ENCODE measurements at regions not wholly inside any gene's neighbourhood (a gene's known extent, or its start where the extent isn't known, plus 50 kb on each side); places are given as distances from the start of the nearest gene placed in this dataset.
"Not testable (repeated sequence)": the region's sequence is repeated elsewhere in the genome, so short reads cannot be mapped to it uniquely, and the experiment has no call there.

DNA sequence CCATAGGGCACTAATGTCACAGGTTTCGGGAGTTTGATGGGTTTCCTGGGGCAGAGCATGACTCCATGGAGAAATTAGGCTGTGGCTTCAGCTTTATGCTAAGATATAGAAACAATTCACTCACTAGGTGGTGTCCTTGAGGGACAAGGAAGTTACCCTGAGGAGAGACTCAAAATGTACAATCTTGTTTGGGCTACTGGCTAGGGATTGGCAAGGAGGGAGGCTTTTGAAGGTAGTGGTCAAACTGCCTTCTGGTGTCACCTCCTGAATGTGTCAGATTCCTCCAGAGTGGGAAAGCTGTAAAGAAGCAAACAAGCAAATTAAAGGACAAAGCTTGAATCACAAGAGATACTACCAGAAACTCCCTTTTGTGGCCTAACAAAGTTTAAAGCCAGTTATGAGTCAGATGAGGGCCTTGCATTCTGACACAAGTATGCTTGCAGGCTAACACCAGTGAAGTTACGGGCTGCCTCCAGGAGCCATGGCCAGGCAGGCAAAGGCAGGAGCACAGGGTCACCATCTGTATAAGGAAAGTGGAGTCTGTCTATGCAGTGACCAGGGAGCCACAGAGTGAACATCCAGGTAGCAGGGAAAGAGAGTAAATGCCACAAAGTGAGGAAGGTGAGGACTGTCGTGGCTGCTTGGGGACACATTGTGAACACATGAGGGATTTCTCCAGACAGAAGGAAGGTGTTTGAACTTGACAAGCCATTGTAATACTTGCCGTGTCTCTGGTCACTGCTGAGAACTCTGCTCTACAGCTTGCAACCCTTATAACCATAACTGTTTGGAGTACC is 107.7 kb upstream of the DTNBP1 start:
- DNase-seq, result peak; percentile 12
- in situ Hi-C loops (cut with MboI; ENCODE audit: low pct_unique_long_range_greater_than_20kb, low sequenced_read_pairs), result no loop called here

GRCh38 chr6:15769511-15770018 is 106.7 kb upstream of the DTNBP1 start:
- DNase-seq, result no peak

DNA sequence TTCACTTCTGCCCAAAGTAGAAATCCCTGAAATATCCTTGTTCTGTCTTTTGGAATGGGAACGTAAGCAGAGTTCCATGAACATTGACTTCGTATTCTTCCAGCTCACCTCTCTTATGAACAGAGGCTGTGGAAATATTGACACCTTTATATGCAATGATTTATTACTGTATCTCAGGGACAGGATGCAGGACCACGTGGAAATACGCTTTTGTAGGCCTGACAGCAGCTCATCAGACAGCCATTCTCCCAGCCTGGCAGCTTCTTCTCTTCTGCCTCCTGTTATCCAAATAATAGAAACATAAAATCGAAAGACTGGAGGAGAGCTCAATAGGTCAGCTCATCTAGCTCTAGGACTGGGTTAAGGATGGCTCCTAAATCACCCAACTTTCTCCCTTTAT is 106.2 kb upstream of the DTNBP1 start:
- DNase-seq, result no peak
- in situ Hi-C loops (cut with MboI; ENCODE audit: low pct_unique_long_range_greater_than_20kb, low sequenced_read_pairs), result no loop called here

More at GRCh38 chr6:15769511-15770018, 106.7 kb upstream of the DTNBP1 start:
- in situ Hi-C loops (cut with MboI; ENCODE audit: low pct_unique_long_range_greater_than_20kb, low sequenced_read_pairs), result no loop called here

- DNase-seq, result no peak
These were observed 101.0 kb upstream of the DTNBP1 start for GRCh38 chr6:15763837-15764236.

GRCh38 chr6:15763364-15763763 is 100.5 kb upstream of the DTNBP1 start:
- in situ Hi-C loops (cut with MboI; ENCODE audit: low pct_unique_long_range_greater_than_20kb, low sequenced_read_pairs), result no loop called here
- DNase-seq, result no peak

More at GRCh38 chr6:15763837-15764236, 101.0 kb upstream of the DTNBP1 start:
- in situ Hi-C loops (cut with MboI; ENCODE audit: low pct_unique_long_range_greater_than_20kb, low sequenced_read_pairs), result no loop called here

GRCh38 chr6:15761045-15761502 is 98.2 kb upstream of the DTNBP1 start:
- DNase-seq, result no peak
- in situ Hi-C loops (cut with MboI; ENCODE audit: low pct_unique_long_range_greater_than_20kb, low sequenced_read_pairs), result no loop called here

- in situ Hi-C loops (cut with MboI; ENCODE audit: low pct_unique_long_range_greater_than_20kb, low sequenced_read_pairs), result no loop called here
- no peak for DNase-seq
These were observed 95.9 kb upstream of the DTNBP1 start for GRCh38 chr6:15758631-15759215.

DNA sequence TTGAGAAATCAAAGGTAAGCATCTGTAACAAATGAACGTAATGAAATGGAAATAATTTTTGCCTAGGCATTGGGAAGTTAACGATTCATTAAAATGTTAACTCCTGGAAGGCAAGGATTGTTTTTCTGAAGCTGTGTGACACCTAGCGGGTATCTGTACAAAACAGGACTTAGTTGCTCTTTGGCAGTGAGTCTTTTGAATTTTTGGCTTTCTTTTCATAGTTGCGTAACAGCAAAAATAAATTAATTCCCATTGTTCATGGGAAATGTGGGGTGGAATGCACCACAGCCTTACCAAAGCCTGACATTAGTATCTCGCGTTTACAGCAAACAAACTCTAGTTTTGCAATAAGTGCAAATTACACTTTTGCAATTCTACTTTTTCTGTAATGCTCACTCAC is 92.7 kb upstream of the DTNBP1 start:
- DNase-seq, result no peak
- in situ Hi-C loops (cut with MboI; ENCODE audit: low pct_unique_long_range_greater_than_20kb, low sequenced_read_pairs), result no loop called here

- in situ Hi-C loops (cut with MboI; ENCODE audit: low pct_unique_long_range_greater_than_20kb, low sequenced_read_pairs), result no loop called here
These were observed 91.9 kb upstream of the DTNBP1 start for GRCh38 chr6:15754706-15755079.

DNA sequence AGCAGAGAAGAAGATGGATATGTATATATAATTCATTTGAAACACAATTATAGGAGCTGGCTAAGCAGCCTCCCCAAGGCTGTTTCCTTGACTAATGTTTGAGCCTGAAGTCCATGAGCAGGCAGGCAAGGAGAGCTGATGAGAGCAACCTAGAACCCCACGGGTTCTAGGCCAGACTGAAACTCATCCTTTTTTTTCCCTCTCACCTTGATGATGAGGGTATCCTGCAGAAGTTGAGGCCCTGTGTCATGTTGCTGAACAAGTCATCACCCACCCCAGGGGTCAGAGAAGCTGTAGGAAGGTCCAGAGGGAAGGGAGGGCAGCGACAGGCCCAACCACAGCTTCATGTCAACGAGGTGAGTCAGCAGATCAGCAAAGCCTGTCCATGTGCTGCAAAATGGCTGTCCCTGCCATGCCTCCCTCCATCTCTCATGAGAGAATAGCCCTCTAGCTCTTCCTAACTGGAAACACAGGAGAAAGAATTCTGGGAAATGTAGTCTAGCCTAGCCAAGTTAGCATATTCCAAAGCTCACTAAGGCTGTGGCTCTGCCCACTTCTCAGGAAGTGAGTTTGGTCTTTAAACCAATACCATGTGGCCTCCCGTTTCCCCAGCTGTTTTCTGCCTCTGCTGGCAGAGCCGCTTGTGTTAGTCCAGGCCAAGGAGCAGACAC is 91.3 kb upstream of the DTNBP1 start:
- DNase-seq, result peak; percentile 21
- in situ Hi-C loops (cut with MboI; ENCODE audit: low pct_unique_long_range_greater_than_20kb, low sequenced_read_pairs), result no loop called here

More at GRCh38 chr6:15754706-15755079, 91.9 kb upstream of the DTNBP1 start:
- no peak for DNase-seq

DNA sequence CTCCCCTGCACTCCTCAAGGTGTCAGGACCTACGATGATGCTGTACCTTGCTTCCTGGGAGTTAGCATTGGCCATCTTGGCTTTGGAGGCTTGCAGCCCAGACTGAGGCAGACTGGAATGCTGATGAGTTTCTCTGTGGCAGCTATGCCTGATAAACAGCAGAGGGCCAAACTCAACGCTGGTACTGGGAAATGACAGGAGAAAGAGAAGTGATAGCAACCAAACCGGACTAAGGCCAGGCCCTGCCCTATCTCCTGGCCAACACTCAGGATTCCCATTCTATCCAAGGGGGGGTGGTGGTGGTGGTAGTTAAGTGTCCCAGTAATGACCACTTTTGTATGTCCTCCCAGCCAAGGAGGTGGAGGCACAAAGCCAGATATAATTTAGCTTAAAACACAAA is 90.0 kb upstream of the DTNBP1 start:
- in situ Hi-C loops (cut with MboI; ENCODE audit: low pct_unique_long_range_greater_than_20kb, low sequenced_read_pairs), result no loop called here
- no peak for DNase-seq

DNA sequence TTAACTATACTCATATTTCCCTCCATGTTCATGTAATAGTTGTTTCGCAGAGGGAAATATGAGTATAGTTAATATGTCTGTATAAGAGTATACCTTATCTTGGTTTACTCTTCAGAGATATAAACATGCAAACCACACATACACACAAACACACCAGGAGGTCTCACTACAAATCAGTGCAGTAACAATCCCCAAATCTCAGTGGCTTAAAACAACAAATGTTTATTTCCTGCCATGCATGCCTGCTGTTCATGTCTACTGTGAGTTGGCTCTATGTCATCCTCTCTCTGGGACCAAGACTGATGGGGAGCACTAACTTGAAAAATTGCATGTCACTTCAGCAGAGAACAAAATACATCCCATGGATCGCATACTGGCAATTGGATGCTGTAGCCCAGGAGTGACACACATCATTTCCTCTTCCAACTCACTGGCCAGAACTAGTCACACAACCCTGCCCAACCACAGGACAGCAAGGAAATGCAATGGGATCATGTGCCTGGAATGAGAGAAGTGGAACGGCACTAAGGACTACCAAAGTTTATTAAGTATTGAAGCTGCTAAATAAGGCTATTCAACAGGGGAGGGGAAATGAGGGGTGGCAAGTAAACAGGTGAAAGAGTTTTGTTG is 89.0 kb upstream of the DTNBP1 start:
- no peak for DNase-seq
- in situ Hi-C loops (cut with MboI; ENCODE audit: low pct_unique_long_range_greater_than_20kb, low sequenced_read_pairs), result no loop called here

DNA sequence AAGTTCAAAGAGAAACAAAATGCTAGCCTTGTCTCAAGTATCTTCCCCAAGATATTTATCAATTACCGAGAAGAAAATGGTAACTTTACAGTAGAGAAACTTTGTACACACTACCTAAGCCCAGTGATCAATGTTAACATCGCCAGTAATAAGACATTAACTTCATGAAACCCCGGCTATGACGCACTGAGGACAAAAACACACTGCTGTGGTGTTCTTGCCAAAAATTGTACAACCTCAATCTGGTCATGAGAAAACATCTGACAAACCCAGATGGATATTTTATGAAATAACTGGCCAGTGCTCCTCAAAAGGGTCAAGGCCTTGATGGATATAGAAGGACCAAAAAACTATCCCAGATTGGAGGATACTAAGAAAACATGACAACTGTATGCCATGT is 85.5 kb upstream of the DTNBP1 start:
- in situ Hi-C loops (cut with MboI; ENCODE audit: low pct_unique_long_range_greater_than_20kb, low sequenced_read_pairs), result no loop called here

GRCh38 chr6:15747354-15747883 is 84.6 kb upstream of the DTNBP1 start:
- in situ Hi-C loops (cut with MboI; ENCODE audit: low pct_unique_long_range_greater_than_20kb, low sequenced_read_pairs), result no loop called here
- no peak for DNase-seq

More for the DNA sequence above, 85.5 kb upstream of the DTNBP1 start:
- no peak for DNase-seq

- DNase-seq, result no peak
- in situ Hi-C loops (cut with MboI; ENCODE audit: low pct_unique_long_range_greater_than_20kb, low sequenced_read_pairs), result no loop called here
These were observed 83.0 kb upstream of the DTNBP1 start for GRCh38 chr6:15745781-15746180.

DNA sequence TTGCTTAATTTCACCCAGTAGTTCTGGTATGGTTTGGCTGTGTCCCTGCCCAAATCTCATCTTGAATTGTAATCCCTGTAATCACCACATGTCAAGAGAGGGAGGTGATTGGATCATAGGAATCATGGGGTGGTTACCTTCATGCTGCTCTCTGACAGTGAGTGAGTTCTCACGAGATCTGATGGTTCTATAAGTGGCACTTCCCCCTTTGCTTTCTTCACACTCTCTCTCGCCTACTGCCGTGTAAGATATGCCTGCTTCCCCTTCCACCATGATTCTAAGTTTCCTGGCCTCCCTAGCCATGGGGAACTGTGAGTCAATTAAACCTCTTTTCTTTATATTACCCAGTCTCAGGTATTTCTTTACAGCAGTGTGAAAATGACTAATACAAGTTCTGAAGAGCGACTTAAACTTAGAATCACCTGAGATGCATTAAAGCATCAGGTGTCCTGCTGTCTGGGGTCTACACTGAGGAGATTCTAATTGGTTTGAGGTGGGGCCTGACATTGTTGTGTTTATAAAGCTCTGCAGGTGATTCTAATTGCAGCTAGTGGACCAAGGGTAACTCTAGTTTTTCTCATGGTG is 82.1 kb upstream of the DTNBP1 start:
- in situ Hi-C loops (cut with MboI; ENCODE audit: low pct_unique_long_range_greater_than_20kb, low sequenced_read_pairs), result no loop called here
- DNase-seq, result peak; percentile 84

- in situ Hi-C loops (cut with MboI; ENCODE audit: low pct_unique_long_range_greater_than_20kb, low sequenced_read_pairs); DNase-seq: not testable (repeated sequence)
These were observed 79.2 kb upstream of the DTNBP1 start for GRCh38 chr6:15742013-15742412.

DNA sequence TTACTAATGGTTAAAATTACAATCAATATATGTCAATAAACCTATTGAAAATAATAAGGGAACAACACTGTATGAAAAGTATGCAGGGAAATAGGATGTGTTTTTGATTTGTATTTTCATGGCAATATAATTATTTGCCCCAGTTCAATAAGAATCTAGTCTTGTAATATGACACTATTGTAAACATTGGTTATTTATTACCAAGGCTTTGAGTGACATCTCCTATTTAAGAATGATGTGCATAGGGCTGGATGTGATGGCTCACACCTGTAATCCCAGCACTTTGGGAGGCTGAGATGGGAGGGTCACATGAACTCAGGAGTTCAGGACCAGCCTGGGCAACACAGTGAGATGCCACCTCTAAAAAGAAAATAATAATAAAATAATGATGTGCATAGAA is 78.6 kb upstream of the DTNBP1 start:
- DNase-seq, result no peak
- in situ Hi-C loops (cut with MboI; ENCODE audit: low pct_unique_long_range_greater_than_20kb, low sequenced_read_pairs), result no loop called here

GRCh38 chr6:15739867-15740266 is 77.0 kb upstream of the DTNBP1 start:
- in situ Hi-C loops (cut with MboI; ENCODE audit: low pct_unique_long_range_greater_than_20kb, low sequenced_read_pairs), result no loop called here
- no peak for DNase-seq

Data from KBM-7 (cell line).